HG03196 (cell line): ENCODE measurements at regions not wholly inside any gene's neighbourhood (a gene's known extent, or its start where the extent isn't known, plus 50 kb on each side); places are given as distances from the start of the nearest gene placed in this dataset.
A peak's percentile ranks its signal among the peaks of the same experiment; 100 is the strongest.
"Not testable (repeated sequence)": the region's sequence is repeated elsewhere in the genome, so short reads cannot be mapped to it uniquely, and the experiment has no call there.

Experiments
- ATAC-seq: cut with Tn5 transposase; IDR thresholded peaks from one replicate; pipeline ENCODE4 v1.9.1; 2021; ENCODE audit not compliant: unreplicated experiment

DNA sequence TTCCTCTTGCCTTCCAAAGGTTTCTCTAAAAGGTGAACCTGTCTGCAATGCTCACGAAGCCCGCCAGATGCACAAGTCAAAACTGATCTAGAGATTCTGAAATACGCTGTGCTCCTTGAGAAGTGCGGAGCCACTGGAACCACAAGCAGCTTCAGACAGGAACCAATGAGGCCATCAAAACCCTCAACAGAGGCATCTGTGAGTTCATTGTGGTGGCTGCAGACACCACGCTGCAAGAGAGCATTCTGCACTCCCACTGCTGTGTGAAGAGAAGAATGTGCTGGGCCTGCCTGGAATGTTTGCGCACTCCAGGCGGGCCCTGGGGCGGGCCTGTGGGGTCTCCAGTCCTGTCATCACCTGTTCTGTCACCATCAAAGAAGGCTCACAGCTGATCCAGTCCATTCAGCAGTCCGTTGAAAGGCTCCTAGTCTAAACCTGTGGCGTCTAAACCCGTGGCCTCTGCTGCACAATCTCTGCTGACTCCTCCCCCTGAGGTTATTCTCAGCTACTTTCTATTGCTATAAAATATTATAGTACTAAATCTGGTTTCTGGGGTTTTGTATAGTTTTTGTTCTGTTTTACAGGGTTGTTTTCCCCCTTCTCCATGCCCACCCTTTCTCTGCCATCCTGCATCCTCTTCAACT lies 187.4 kb downstream of the FAM72C start:
- not testable (repeated sequence) for ATAC-seq

DNA sequence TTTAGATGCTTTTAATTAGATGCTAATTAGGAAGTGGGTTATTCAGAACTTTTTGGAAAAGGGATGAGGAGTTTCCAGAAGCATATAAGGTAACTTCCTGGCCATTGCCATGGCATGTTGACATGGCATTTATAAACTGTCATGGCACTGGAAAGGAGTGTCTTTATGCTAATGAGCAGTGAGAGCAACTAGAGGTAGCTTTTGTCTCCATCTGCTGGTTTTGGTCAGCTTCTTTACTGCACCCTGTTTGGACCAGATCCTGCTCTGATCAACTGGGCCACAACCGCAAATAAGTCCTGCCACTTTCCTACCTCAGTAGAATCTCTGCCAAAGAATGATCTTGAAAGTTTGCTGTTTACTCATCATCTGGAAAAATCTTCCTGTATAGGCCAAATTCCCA lies 193.6 kb downstream of the FAM72C start:
- not testable (repeated sequence) for ATAC-seq

DNA sequence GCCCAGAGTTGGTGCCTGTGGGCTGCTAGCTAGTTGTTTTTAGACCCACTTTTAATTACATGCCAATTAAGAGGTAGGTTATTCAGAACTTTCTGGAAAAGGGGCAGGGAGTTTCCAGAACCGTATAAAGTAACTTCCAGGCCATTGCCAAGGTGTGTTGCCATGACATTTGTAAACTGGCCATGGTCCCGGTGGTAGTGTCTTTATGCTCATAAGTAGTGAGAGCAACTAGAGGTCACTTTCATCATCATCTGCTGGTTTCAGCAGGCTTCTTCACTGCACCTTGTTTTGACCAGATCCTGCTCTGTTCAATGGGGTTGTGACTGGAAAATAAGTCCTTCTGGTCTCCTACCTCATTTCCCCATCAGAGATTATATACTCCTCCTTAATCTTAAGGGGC lies 207.0 kb downstream of the FAM72C start:
- ATAC-seq = not testable (repeated sequence)

DNA sequence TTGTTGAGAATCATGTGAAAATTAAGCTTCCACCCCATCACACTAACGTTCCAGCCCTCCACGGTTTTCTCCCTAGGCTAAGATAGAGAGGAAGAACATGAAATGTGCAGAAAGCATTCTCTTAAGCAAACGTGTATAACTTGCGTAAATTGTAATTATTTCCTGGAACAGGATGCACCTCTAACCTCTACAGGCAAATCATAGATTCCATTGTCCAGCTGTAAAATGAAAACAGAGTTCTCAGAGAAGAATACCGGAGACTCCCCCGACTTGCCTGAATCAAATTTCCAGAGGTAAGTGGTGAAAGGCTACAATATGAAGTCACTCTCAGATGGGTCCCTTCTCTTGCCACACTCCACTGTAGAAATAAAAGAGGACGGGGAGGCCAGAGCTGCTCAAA lies 211.4 kb downstream of the FAM72C start:
- ATAC-seq = not testable (repeated sequence)

DNA sequence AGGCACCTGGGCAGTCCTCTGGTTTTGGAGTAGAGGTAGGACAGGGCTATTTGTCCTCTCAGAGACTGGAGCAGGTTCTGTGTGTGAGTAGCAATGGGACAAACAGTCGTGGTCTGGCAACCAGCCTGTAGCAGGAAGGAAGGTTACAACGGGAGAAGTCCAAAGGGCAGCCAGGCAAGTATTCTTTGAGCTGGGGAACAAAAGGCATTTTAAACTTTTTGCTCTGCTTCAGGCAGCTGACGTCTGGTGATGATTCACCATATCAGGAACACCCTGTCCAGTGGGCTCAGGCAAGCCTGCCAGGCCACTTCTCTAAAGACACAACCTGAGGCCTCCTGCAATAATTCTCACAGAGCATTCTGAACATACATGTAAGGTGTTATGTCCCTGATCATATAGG lies 215.8 kb downstream of the FAM72C start:
- ATAC-seq = not testable (repeated sequence)

DNA sequence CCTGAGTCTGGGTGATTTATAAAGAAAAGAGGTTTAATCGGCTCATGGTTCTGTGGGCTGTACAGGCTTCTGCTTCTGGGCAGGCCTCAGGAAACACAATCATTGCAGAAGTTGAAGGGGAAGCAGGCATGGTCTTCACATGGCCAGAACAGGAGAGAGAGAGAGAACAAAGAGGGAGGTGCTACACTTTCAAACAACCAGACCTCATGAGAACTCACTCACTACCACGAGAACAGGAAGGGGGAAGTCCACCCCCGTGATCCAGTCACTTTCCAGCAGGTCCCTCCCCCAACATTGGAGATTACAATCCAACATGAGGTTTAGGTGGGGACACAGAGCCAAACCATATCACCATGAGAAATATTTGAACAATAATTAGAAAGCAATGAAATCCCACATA lies 222.9 kb downstream of the FAM72C start:
- ATAC-seq = no peak

DNA sequence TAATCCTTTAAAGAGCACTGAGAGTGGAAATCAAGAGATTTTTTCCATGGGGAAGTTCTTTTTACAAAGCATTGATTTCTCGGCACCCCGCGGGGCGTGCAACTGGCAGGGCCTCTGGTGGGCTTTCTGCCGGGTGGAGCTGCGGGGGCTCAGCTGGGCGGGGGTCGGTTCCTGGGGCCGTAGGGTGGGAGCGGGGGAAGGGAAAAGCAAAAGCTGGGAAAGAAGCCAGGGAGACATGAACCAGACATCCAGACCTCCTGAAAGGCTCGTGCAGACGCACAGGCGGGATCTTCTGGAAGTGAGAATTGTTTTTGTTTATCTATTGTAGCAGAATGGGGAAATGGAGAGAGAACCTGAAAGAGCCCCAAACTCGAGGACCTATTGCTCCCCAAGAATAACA lies 235.2 kb downstream of the FAM72C start:
- ATAC-seq = no peak

DNA sequence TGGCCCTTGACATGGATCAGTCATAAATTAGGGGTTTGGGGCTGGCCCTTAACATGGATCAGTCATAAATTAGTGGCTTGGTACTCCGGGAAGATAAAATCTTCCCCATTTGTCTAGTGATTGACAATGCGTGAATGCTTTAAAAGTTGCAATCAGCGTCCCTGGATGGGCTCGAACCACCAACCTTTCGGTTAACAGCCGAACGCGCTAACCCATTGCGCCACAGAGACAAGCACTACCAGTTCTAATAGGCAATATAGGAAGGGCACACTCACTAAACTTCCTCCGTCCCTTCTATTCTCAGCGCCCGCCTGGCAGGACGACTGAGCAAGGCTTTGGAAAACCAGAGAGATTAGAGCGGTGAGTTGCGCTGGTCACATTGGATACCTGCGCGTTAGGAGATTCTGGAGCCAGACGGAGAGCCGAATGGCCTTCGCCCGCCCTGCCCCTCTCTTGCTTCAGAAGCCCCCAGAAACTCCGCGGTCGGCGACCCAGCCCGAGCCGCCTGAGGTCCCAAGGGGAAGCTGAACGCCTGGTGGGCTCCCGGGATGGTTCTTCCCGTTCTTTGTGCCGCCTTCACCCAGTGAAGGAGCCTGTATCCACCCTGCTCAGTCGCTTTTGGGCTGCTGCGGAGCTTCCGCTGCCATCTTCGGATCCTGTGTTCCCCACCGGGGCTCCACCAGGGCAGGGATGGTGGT lies 235.9 kb downstream of the FAM72C start:
- ATAC-seq = no peak

DNA sequence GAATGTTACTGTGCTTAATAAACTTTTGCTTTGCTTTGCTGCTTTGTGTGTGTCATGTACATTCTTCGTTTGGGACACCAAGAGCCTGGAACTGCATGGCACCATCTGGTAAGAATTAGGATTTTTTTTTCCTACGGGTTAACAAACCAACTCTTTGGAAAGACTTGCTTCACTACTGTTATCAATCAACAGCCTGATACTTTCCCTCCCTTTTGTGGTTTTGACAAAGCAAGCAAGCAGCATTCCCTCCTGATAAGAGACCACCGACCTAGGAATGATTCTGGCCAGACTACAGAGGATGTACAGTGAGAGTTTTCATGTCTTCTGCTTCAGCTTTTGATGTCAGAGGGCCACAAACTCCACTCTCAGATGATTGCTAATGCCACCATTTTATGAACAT lies 237.5 kb downstream of the FAM72C start:
- not testable (repeated sequence) for ATAC-seq

DNA sequence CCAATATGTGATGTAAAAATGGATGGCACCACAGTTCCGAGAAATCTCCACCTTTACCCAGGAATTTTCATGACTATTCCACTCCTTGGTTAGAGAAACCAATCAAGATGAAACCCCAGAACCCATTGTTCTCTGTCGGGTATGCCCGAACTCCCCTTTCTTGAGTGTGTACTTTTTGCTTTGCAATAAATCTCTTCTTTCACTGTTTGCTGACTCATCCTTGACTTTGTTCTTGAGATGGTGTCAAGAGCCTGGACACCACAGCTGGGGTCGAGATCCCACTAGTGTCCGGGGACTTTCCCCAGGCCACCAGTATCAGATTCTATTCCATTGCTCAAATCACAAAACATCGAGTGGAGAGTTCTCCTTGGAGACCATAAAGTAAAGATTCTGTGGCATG lies 240.9 kb downstream of the FAM72C start:
- ATAC-seq = not testable (repeated sequence)

DNA sequence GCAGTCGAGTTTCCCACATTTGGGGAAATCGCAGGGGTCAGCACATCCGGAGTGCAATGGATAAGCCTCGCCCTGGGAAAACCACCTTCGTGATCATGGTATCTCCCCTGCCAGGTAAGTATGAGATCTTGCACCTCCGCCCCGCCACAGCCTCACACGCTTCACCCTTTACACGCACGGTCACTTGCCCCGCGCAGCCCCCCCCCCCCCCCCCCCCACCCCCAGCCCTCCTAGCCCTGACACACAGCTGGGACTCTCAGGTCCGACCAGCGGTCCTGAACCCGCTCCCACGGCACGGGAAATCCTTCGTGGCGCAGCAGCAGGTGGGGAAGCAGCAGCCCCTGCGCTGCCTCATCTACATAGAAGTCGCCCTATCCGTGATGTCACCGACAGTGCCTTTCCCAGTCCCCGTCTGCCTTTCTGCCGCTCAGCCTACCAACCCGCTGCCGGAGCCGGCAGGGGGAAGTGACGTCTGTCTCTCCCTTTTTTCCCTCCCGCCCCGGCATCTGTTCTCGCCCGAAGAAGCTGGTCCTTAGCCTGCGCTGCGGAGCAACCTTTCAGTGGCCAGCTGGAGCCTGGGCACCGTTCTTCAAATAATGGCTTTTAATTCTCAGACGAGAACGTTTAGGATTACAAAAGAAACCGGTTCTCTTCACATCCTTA lies 242.2 kb downstream of the FAM72C start:
- ATAC-seq = peak; percentile 70

DNA sequence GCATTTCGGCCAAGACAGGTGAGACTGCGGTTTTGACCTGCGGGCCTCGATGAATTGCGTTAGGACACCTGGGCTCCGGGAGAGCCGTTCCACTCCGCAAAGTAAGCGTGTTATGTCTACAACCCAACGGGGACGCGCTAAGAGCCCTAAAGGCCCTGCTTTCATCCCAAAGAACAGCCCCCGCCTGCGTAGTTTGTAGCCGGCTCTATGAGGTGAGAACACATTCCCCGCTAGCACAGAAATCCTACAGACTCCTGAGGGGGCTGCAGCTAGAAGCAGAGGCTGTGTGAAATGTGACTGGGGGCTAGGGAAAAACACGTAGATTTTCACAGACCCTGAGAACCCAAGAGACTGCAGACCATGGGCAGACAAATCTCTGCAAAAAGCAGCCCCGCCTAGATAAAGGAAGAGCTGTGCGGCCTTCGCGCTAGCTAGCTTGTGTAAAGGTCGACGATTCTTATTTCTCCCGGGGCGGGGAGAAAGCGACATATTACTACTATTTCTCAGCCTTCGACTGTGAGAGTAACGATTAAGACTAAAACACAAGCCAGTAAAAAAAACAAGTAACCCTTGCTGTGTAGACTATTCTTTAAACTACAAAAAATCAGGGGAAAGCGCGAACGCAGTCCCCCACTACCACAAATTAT lies 242.9 kb downstream of the FAM72C start:
- ATAC-seq = peak; percentile 95

DNA sequence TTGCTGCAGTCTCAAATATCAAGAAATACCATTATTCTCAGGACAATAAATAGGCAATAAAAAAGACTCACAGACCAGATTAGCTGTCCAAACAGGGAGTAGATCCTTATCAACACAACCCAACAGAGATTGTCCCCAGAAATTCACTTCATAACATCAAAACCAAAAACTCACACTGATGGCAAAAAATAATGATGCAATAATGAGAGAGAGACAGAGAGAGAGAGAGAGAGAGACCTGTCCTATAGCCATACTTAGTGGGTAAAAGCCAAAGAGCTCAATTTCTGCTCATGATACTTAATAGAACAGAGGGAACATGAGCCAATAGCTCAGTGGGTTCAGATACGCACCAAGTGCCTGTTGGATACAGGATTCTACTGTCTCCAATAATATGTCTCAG lies 244.5 kb downstream of the FAM72C start:
- no peak for ATAC-seq

DNA sequence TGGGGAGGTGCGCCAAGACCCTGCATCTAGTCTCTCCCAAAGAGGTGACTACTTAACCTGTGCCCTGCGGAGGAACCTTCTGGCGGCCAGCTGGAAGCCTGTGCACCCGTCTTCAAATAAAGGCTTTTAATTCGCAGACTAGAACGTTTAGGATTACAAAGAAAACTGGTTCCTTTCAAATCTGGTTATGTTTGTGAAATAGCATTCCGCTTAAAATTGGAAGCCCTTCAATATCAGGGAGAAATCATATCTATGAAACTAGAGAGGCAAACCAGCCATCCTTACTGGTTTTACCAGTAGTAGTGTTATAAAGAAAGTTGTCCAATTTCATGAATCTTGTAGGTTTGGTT lies 250.8 kb downstream of the FAM72C start:
- no peak for ATAC-seq

DNA sequence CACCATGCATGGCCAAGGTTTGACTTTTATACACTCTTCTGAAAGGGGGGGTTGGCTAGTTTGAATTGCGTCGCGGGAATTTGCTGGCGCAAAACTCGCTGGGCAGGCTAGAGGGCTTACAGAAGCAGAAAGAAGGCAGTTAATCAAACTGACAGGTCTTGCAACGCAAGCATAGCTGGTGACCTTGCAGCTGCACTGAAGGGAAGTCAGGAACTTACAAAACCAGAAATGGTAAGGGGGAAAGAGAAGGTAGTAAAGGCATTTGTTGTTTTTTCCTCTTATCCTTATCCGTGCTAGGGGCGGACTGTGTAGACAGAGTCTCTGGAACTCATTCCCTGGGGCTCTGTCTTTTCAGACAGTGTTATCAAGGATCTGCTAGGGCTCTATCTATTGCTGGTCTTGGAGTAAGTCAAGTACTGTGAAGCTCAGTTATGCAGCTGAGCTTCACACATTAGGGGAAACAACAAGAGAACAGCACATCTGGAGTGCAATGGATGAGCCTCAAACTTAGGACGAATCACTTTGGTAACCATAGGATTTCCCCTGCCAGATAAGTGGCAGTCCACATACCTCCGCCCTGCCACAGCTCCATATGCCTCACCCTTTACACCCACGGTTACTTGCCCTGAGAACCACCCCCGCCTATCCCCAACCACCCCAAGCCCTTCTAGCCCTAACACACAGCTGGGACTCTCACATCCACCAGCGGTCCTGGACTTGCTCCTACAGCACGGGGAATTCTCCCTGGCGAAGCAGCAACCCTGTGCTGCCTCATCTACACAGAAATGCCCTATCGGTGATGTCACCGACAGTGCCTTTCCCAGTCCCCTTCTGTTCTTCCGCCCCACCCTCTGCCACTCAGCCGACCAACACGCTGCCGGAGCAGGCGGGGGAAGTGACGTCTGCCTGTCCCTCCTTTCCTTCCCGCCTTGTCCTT lies 251.4 kb downstream of the FAM72C start:
- ATAC-seq = no peak

DNA sequence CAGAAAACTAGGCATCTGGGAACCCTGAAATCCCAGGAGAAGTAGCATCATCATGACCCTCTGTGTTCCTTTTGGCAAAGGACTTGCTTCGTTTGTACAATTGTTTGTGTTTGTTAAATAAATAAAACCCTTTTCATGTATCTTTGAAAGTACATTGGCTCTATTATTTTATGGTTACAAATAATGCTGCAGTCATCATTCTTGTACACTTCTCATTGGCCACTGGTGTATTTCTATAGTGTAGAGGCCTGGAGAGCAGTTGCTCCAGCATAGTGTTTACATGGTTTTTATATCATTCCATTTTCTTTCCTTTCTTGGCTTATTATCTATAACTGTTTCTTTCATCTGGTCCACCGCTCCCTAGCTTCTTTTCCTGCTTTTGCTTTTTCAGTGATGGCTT lies 253.3 kb downstream of the FAM72C start:
- no peak for ATAC-seq

DNA sequence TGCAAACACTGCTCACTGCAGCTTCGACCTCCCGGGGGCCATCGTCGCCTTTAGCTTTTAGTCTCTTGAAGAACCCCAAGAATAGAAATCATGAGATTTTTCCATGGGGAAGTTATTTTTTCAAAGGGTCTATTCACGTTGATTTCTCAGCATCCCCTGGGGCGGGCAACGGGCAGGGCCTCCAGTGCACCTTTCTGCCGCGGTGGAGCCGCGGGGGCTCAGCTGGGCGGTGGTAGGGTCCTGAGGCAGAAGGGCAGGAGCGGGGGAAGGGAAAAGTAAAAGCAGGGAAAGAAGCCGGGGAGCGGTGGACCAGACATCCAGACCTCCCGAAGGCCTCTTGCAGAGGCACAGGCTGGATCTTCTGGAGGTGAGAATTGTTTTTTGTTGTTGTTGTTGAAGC lies 253.8 kb downstream of the FAM72C start:
- ATAC-seq = no peak

DNA sequence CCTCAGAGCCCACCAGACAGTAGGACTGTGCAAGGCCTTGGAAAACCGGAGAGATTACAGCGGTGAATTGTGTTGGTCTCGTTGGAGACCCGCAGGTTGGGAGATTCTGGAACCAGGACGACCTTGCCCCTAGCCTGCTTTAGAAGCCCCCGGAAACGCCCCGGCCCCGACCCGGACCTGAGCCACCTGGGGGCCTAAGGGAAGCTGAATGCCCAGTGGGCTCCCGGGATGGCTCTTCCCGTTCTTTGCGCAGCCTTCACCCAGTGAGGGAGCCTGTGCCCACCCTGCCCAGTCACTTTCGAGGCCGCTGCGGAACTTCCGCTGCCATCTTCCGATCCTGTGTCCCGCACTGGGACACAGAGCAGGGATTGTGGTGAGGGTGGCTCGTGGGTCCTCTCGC lies 254.4 kb downstream of the FAM72C start:
- ATAC-seq = no peak

DNA sequence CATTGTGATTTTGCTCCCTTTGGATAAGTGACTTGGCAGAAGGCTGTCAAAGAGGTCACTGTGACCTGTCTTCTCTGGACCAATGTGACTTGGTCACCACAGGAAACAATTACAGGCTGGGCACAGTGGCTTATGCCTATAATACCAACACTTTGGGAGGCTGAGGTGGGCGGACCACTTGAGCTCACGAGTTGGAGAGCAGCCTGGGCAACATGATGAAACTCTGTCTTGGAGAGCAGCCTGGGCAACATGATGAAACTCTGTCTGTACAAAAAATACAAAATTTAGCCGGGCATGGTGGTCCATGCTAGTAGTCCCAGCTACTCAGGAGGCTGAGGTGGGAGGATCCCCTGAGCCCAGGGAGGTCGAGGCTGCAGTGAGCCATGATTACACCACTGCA lies 256.9 kb downstream of the FAM72C start:
- ATAC-seq = not testable (repeated sequence)

DNA sequence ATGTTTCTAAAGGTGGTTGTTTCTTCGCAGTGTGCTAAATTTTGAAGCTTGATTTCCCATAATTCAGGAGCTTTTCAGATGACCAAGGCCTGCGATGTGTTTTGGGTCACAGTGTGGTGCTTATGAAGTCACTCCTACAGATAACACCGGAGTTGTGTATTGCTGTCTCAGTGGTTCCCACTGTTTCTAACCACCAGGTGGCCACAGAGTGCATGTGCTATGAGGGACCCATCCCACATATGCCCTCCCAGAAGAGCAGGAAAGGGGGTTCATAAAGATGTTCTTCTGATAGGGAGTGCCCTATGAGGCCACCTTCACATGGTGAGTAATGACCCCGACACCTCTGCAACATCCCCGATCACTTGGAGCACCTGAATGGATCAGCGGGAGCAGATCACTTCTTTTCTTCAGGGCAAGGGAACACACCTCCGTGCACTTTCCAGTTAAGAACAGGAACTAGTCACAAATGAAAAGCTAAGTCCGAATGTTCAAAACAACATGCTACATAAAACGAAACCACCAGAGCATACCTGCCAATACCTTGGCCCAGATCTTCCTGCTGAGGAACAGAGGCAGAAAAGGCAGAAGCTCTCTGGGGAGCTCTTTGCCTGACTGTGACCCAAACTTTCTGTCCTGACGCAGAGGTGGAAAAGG lies 262.1 kb downstream of the FAM72C start:
- not testable (repeated sequence) for ATAC-seq
